ENCODE measurements at regions not wholly inside any gene's neighbourhood (a gene's known extent, or its start where the extent isn't known, plus 50 kb on each side); places are given as distances from the start of the nearest gene placed in this dataset.
A peak's percentile ranks its signal among the peaks of the same experiment; 100 is the strongest.

DNA sequence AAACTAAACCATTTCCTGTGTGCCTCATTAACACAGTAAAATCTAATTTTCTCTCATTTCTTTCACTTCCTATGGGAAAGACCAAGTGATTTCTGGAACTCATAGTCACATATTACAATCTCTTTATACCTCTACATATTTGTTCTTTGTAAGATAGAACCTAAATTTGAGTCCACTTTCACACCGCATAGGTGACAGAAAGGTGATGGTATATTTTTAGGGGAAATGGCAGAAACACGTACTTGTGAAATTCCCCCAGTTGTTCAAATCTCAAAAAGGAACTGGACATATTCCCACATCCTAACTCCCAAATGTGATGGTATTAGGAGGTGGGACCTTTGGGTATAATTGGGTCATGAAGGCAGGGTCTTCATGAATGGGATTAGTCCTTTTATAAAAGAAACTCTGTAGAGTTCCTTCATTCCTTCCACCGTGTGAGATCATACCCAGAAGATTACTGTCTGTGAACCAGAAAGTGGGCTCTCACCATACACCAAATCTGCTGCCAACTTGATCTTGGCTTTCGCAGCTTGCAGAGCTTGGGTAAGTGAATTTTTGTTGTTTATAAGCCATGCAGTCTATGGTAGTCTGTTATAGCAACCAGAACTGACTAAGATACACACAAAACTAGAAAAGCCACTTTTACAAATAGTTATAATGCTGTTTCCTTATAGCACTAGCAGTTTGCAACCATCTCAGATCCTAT is 542.1 kb downstream of the DSC3 start:
- Mint-ChIP-seq H3K36me3 (no peaks in the 10 kb centered on the region), H3K4me1 (no peaks in the 10 kb centered on the region), H3K9me3 (no peaks in the 10 kb centered on the region), H3K27me3 (no peaks in the 10 kb centered on the region), H3K27ac (no peak overlapping the region), H3K4me3 (no peak overlapping the region)
- no peak for DNase-seq
- POLR2A ChIA-PET = no interaction called here
- ATAC-seq (ENCODE audit: low read depth) = no peak

DNA sequence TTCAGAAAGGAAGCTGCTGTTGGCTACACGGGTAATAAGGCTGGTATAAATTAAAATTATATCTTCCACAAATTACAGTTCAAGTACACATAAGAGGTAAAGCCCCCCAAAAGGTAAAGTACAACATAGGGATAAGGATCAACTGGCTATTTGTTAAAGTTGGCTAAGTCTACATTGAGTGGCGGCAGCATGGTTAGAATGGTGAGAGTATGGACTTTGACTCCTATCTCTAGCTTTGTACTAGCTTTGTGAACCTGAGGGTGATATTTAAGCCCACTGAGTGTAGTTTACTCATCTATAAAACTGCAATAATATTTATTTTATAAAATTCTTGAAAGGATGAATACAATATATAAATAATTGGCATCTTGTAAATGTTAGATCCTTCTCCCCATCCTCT is 542.8 kb downstream of the DSC3 start:
- no peak overlapping the region for H3K27ac Mint-ChIP-seq
- ATAC-seq (ENCODE audit: low read depth) = no peak
- no peaks in the 10 kb centered on the region for H3K27me3 Mint-ChIP-seq
- no peaks in the 10 kb centered on the region for H3K9me3 Mint-ChIP-seq
- H3K4me1 Mint-ChIP-seq = no peaks in the 10 kb centered on the region
- DNase-seq = no peak
- no peaks in the 10 kb centered on the region for H3K36me3 Mint-ChIP-seq
- POLR2A ChIA-PET = no interaction called here
- H3K4me3 Mint-ChIP-seq = no peak overlapping the region

GRCh38 chr18:30492552-30493129 is 549.9 kb downstream of the DSC3 start:
- ATAC-seq (ENCODE audit: low read depth) (peak; percentile 33), DNase-seq (no peak)
- Mint-ChIP-seq H3K4me1 (no peaks in the 10 kb centered on the region), H3K9me3 (peaks cover 2% of the 10 kb centered on the region), H3K36me3 (no peaks in the 10 kb centered on the region), H3K4me3 (no peak overlapping the region), H3K27ac (no peak overlapping the region), H3K27me3 (no peaks in the 10 kb centered on the region)
- POLR2A ChIA-PET = no interaction called here

DNA sequence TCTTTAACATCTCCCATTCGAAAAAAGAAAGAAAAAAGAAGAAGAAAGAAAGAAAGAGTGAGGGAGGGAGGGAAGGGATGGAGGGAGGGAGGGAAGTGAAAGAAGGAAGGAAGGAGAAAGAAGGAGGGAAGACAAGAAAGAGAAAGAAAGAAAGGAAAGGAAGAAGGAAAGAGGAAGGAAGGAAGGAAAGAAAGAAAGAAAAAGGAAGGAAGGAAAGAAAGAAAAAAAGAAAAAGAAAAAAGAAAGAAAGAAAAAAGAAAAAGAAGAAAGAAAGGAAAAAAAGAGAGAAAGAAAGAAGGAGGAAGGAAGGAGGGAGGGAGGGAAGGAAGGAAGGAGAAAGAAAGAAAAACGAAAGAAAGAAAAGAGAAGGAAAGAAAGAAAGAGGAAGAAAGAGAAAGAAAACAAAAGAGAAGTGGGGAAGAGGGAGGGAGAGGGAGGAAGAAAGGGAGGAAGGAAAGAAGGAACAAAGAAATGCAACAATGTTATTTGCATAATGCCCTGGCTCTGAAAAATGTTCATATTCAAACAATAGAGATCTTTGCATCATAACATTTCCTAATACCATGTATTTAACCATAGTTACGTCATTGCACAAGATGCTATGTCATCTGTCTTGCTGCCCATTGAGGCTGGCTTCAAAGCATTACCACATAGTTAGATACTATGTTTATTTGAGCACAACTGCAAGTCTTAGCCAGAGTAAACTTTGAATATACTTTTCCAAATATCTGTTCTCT is 550.6 kb downstream of the DSC3 start:
- POLR2A ChIA-PET = no interaction called here
- DNase-seq = no peak
- H3K4me1 Mint-ChIP-seq = no peaks in the 10 kb centered on the region
- no peaks in the 10 kb centered on the region for H3K36me3 Mint-ChIP-seq
- H3K4me3 Mint-ChIP-seq = no peak overlapping the region
- H3K27me3 Mint-ChIP-seq = no peaks in the 10 kb centered on the region
- H3K27ac Mint-ChIP-seq = no peak overlapping the region
- peaks cover 2% of the 10 kb centered on the region for H3K9me3 Mint-ChIP-seq
- peak; percentile 42 for ATAC-seq (ENCODE audit: low read depth)

DNA sequence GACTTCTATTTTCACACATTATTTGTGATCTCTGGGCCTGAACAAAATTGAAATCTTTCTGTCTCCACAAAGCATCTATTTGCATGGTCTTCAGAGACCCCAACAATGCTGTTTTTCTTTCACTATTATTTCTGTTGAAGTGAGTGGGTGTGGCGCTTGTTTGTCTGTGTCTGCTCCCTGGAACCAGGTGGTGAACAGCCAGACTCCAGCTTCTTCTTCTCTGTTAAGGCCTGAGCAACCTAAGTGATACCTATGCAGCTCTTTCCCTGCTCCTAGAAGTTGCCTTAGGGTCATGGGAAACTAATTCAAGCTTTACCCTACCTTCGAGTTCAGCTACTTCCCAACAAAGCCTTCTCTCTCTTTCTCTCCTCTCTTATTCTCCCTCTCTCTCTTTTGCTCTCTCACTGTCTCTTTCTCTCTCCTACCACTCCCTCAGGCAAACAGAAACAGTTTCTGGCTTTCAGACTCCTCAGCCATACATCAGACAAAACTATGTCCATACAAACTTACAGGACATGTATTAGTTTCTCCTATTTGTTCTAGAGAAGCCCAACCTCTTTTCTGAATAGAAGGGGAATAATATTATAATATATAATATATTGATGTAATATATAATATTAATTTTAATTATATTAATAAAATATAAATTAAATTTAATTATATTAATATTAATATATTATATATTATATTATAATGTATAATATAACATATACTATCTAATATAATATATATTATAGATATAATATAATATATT is 552.5 kb downstream of the DSC3 start:
- Mint-ChIP-seq H3K4me1 (no peaks in the 10 kb centered on the region), H3K27ac (no peak overlapping the region), H3K9me3 (peaks cover 2% of the 10 kb centered on the region), H3K4me3 (no peak overlapping the region), H3K36me3 (no peaks in the 10 kb centered on the region), H3K27me3 (no peaks in the 10 kb centered on the region)
- POLR2A ChIA-PET = no interaction called here
- DNase-seq (no peak), ATAC-seq (ENCODE audit: low read depth) (no peak)

DNA sequence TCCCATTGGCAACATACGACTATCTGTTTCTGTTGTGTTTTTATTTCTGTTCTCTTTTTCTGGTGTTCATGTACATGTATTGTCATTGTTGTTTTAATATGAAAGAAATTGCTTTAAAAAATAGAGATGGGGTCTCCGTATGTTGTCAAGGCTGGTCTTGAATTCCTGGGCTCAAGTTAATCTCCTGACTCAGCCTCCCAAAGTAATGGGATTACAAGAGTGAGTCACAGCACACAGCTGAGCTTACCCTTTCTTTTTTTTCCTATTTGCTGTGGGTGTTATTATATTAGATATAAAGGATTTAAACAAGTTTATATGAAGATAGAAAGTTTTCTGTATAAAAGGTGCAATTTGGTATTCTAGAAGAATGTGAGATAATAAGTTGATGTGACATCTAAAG is 554.6 kb downstream of the DSC3 start:
- H3K4me3 Mint-ChIP-seq = no peak overlapping the region
- no peaks in the 10 kb centered on the region for H3K4me1 Mint-ChIP-seq
- peaks cover 2% of the 10 kb centered on the region for H3K9me3 Mint-ChIP-seq
- no peaks in the 10 kb centered on the region for H3K36me3 Mint-ChIP-seq
- H3K27ac Mint-ChIP-seq = no peak overlapping the region
- DNase-seq (no peak), ATAC-seq (ENCODE audit: low read depth) (no peak)
- H3K27me3 Mint-ChIP-seq = no peaks in the 10 kb centered on the region
- POLR2A ChIA-PET = no interaction called here

DNA sequence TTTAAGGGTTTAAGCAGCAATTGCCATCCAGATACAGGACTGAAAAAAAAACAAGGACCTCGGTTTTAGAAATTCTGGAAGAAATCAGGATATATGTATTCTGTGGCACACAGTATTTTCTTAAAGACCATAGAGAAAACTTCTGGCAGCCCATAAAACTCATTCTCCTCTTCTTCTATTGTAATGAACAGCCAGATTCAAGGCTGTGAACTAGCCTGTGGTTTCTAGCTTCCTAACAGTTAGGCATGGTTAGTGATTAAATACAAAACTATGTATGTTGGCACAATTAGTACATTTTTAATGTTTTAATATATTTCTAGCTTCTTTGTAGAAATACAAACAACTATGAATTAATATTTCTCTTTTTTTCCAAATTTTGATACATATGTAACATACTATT is 555.7 kb downstream of the DSC3 start:
- Mint-ChIP-seq H3K27ac (no peak overlapping the region), H3K4me3 (no peak overlapping the region), H3K4me1 (no peaks in the 10 kb centered on the region), H3K27me3 (no peaks in the 10 kb centered on the region), H3K36me3 (no peaks in the 10 kb centered on the region), H3K9me3 (peaks cover 2% of the 10 kb centered on the region)
- DNase-seq (no peak), ATAC-seq (ENCODE audit: low read depth) (no peak)
- POLR2A ChIA-PET = no interaction called here

- ATAC-seq (ENCODE audit: low read depth) (no peak), DNase-seq (no peak)
- H3K36me3 Mint-ChIP-seq = no peaks in the 10 kb centered on the region
- no peaks in the 10 kb centered on the region for H3K4me1 Mint-ChIP-seq
- H3K27ac Mint-ChIP-seq = no peak overlapping the region
- H3K9me3 Mint-ChIP-seq = peaks cover 2% of the 10 kb centered on the region
- no peak overlapping the region for H3K4me3 Mint-ChIP-seq
- no peaks in the 10 kb centered on the region for H3K27me3 Mint-ChIP-seq
- POLR2A ChIA-PET = no interaction called here
Measured at GRCh38 chr18:30485078-30485477, 557.5 kb downstream of the DSC3 start.

DNA sequence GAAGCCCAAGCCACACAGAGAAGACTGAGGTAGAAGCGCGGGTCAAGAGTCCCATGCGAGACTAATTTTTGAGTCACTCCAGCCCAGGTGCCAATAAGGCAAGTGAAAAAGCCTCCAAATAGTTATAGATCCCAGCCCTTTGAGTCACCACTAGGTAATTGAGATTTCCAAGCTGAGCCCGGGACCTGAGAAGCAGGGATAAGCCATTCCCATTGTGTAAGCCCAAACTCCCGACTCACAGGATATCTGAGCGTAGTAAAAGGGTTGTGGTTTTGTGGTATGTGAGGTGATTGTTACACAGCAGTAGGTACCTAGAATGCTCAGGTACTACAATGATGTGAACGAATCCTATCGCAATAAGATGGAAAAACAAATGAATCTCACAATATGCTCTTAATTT is 560.7 kb downstream of the DSC3 start:
- Mint-ChIP-seq H3K4me1 (no peaks in the 10 kb centered on the region), H3K9me3 (peaks cover 3% of the 10 kb centered on the region), H3K4me3 (no peak overlapping the region), H3K27me3 (no peaks in the 10 kb centered on the region), H3K36me3 (no peaks in the 10 kb centered on the region), H3K27ac (no peak overlapping the region)
- POLR2A ChIA-PET = no interaction called here
- no peak for DNase-seq
- ATAC-seq (ENCODE audit: low read depth) = no peak

- Mint-ChIP-seq H3K27ac (no peak overlapping the region), H3K36me3 (no peaks in the 10 kb centered on the region), H3K4me3 (no peak overlapping the region), H3K9me3 (no peaks in the 10 kb centered on the region), H3K4me1 (no peaks in the 10 kb centered on the region), H3K27me3 (no peaks in the 10 kb centered on the region)
- POLR2A ChIA-PET = no interaction called here
- DNase-seq = no peak
- ATAC-seq (ENCODE audit: low read depth) = no peak
Measured at GRCh38 chr18:30469091-30469490, 573.5 kb downstream of the DSC3 start.

DNA sequence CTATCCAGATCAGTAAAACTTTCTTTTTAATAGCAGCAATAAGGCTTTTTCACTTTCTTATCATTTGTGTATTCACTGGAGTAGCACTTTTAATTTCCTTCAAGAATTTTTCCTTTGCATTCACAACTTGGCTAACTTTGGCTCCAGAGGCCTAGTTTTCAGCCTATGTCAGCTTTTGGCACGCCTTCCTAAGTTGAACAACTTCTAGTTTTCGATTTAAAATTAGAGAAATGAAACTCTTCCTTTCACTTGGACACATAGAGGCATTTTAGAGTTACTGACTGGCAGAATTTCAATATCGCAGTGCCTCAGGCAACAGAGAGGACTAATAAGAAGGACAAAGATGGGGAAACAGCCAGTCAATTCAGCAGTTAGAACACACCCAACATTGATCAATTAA is 577.4 kb downstream of the DSC3 start:
- H3K4me1 Mint-ChIP-seq = no peaks in the 10 kb centered on the region
- no peak overlapping the region for H3K27ac Mint-ChIP-seq
- DNase-seq (no peak), ATAC-seq (ENCODE audit: low read depth) (no peak)
- POLR2A ChIA-PET = no interaction called here
- H3K36me3 Mint-ChIP-seq = no peaks in the 10 kb centered on the region
- H3K4me3 Mint-ChIP-seq = no peak overlapping the region
- H3K9me3 Mint-ChIP-seq = no peaks in the 10 kb centered on the region
- H3K27me3 Mint-ChIP-seq = no peaks in the 10 kb centered on the region

DNA sequence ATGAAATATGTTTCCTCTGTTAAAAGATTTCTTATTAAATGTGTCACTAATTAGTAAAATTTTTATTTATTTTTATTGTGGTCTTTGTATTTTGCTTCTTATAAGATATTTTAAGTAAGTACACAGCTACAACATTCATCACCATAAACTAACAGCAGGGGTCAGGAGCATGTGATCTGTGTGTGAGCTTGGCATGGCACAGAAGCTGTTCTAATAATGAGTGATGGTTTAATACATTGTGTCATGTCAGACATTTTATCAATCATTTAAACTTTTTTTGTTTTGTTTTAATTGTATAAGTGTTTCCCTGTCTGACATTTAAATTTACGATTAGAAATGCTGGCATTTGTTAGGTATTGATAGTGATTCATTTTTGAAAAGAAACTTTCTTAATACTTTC is 585.4 kb downstream of the DSC3 start:
- no peaks in the 10 kb centered on the region for H3K9me3 Mint-ChIP-seq
- POLR2A ChIA-PET = no interaction called here

GRCh38 chr18:30455741-30456140 is 586.8 kb downstream of the DSC3 start:
- no peaks in the 10 kb centered on the region for H3K4me1 Mint-ChIP-seq
- DNase-seq = no peak
- H3K27ac Mint-ChIP-seq = no peak overlapping the region
- no peaks in the 10 kb centered on the region for H3K36me3 Mint-ChIP-seq
- no peaks in the 10 kb centered on the region for H3K9me3 Mint-ChIP-seq
- POLR2A ChIA-PET = no interaction called here
- H3K4me3 Mint-ChIP-seq = no peak overlapping the region
- no peaks in the 10 kb centered on the region for H3K27me3 Mint-ChIP-seq
- no peak for ATAC-seq (ENCODE audit: low read depth)

More for the DNA sequence above, 585.4 kb downstream of the DSC3 start:
- Mint-ChIP-seq H3K27ac (no peak overlapping the region), H3K27me3 (no peaks in the 10 kb centered on the region), H3K4me1 (no peaks in the 10 kb centered on the region), H3K4me3 (no peak overlapping the region), H3K36me3 (no peaks in the 10 kb centered on the region)
- no peak for ATAC-seq (ENCODE audit: low read depth)
- DNase-seq = no peak

DNA sequence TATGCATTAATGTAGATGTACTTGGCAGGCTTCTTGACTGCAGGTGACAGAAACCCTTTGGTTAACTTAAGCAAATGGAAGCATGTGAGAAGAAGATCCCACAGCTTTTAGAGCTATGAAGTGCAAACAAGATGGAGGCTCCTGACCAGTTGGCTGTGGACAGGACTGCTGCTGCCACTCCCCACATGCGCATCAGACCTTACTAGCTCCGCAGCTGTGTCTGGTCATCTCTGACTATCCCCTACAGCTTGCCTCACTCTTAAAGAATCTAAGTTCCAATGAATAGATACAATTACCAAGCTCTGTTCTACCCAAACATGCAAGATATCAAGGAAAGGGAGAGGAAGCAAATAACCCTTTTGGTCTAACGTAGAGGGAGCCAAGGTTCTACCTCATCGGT is 587.6 kb downstream of the DSC3 start:
- Mint-ChIP-seq H3K27me3 (no peaks in the 10 kb centered on the region), H3K27ac (no peak overlapping the region), H3K36me3 (no peaks in the 10 kb centered on the region), H3K4me1 (no peaks in the 10 kb centered on the region), H3K4me3 (no peak overlapping the region), H3K9me3 (no peaks in the 10 kb centered on the region)
- DNase-seq (no peak), ATAC-seq (ENCODE audit: low read depth) (no peak)
- POLR2A ChIA-PET = no interaction called here

Data from activated naive CD8-positive, alpha-beta T cell treated with anti-CD3 and anti-CD28 coated beads, Interleukin-2, amount 10 ng/mL, durations not matched to agents 7 days and 5 days (primary cell).